Erythroblast (primary cell): ENCODE measurements at regions not wholly inside any gene's neighbourhood (a gene's known extent, or its start where the extent isn't known, plus 50 kb on each side); places are given as distances from the start of the nearest gene placed in this dataset.

ENCODE experiments used
- GATA1 ChIP-seq: IDR thresholded peaks from 2 replicates; pipeline ENCODE4 v1.6.1; 2011; ENCODE audit warnings: low read depth, mild to moderate bottlenecking, control low read depth, low read length, moderate library complexity
- POLR2A ChIP-seq: IDR thresholded peaks from 2 replicates; pipeline ENCODE4 v1.6.1; 2011; ENCODE audit warnings: mild to moderate bottlenecking, low read length

DNA sequence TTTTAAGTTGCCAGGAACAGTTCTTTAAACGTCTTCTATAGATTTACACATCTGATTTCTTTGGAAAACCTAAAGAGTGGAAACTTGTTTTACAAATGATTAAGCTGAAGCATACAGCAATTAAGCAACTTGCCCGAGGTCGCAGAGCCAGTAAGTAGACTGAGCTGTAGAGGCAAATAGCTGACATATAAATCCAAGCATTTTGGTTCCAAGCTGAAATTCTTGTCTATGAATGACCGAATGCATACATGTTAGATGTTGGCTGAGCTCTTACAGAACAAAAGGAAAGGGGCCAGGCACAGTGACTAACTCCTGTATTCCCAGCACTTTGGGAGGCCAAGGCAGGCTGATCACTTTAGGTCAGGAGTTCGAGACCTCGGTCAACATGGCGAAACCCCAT is 101.8 kb upstream of the SGK1 start:
- TF ChIP-seq POLR2A: no peak
- TF ChIP-seq GATA1: no peak
